ENCODE measurements at regions not wholly inside any gene's neighbourhood (a gene's known extent, or its start where the extent isn't known, plus 50 kb on each side); places are given as distances from the start of the nearest gene placed in this dataset.
"Not testable (repeated sequence)": the region's sequence is repeated elsewhere in the genome, so short reads cannot be mapped to it uniquely, and the experiment has no call there.

GRCh38 chr1:56094168-56094567 lies 485.2 kb downstream of the PLPP3 start:
- Histone ChIP-seq H3K27me3 (no peaks in the 10 kb centered on the region), H3K27ac (no peak overlapping the region), H3K36me3 (no peaks in the 10 kb centered on the region), H3K9me3 (no peaks in the 10 kb centered on the region), H3K4me1 (no peaks in the 10 kb centered on the region), H3K4me3 (no peak overlapping the region)
- TF ChIP-seq CTCF (IDR thresholded peaks at IDR 0.05) (no peak), POLR2A (IDR thresholded peaks at IDR 0.05) (no peak)
- DNase-seq (no peak), ATAC-seq (no peak)
- intact Hi-C loops (cut with DNase I) = no loop called here
- 81% methylated on average over 3 of the region's 3 CpGs for WGBS (ENCODE audit: insufficient coverage, low coverage, low lambda C conversion rate, missing lambda C conversion rate)

- no peak overlapping the region for H3K27ac ChIP-seq
- 17% methylated on average over 1 of the region's 2 CpGs for WGBS (ENCODE audit: insufficient coverage, low coverage, low lambda C conversion rate, missing lambda C conversion rate)
- no peaks in the 10 kb centered on the region for H3K36me3 ChIP-seq
- no peaks in the 10 kb centered on the region for H3K9me3 ChIP-seq
- H3K4me1 ChIP-seq = no peaks in the 10 kb centered on the region
- intact Hi-C loops (cut with DNase I) = no loop called here
- DNase-seq = no peak
- H3K4me3 ChIP-seq = no peak overlapping the region
- TF ChIP-seq CTCF (IDR thresholded peaks at IDR 0.05) (no peak), POLR2A (IDR thresholded peaks at IDR 0.05) (no peak)
- H3K27me3 ChIP-seq = no peaks in the 10 kb centered on the region
- no peak for ATAC-seq
Observed at GRCh38 chr1:56092684-56093570, 486.4 kb downstream of the PLPP3 start.

GRCh38 chr1:56089826-56090225 lies 489.5 kb downstream of the PLPP3 start:
- DNase-seq = not testable (repeated sequence)

GRCh38 chr1:56084246-56084645 lies 495.1 kb downstream of the PLPP3 start:
- TF ChIP-seq POLR2A (IDR thresholded peaks at IDR 0.05) (no peak), CTCF (IDR thresholded peaks at IDR 0.05) (no peak)
- H3K36me3 ChIP-seq = no peaks in the 10 kb centered on the region
- H3K4me3 ChIP-seq = no peak overlapping the region
- H3K27me3 ChIP-seq = no peaks in the 10 kb centered on the region
- no peaks in the 10 kb centered on the region for H3K4me1 ChIP-seq
- WGBS (ENCODE audit: insufficient coverage, low coverage, low lambda C conversion rate, missing lambda C conversion rate) = 88% methylated on average over 1 of the region's 1 CpG
- no peak for ATAC-seq
- intact Hi-C loops (cut with DNase I) = no loop called here
- H3K9me3 ChIP-seq = no peaks in the 10 kb centered on the region
- DNase-seq = no peak
- no peak overlapping the region for H3K27ac ChIP-seq

More at GRCh38 chr1:56089826-56090225, 489.5 kb downstream of the PLPP3 start:
- H3K9me3 ChIP-seq; H3K27ac ChIP-seq; H3K27me3 ChIP-seq; ATAC-seq; H3K36me3 ChIP-seq; intact Hi-C loops (cut with DNase I); H3K4me1 ChIP-seq; H3K4me3 ChIP-seq: not testable (repeated sequence)
- 62% methylated on average over 6 of the region's 17 CpGs for WGBS (ENCODE audit: insufficient coverage, low coverage, low lambda C conversion rate, missing lambda C conversion rate)

GRCh38 chr1:56081736-56082135 lies 497.6 kb downstream of the PLPP3 start:
- TF ChIP-seq POLR2A (IDR thresholded peaks at IDR 0.05) (no peak), CTCF (IDR thresholded peaks at IDR 0.05) (no peak)
- H3K27ac ChIP-seq = no peak overlapping the region
- DNase-seq (no peak), ATAC-seq (no peak)
- intact Hi-C loops (cut with DNase I) = no loop called here
- no peaks in the 10 kb centered on the region for H3K9me3 ChIP-seq
- no peaks in the 10 kb centered on the region for H3K36me3 ChIP-seq
- WGBS (ENCODE audit: insufficient coverage, low coverage, low lambda C conversion rate, missing lambda C conversion rate) = 40% methylated on average over 2 of the region's 2 CpGs
- H3K27me3 ChIP-seq = no peaks in the 10 kb centered on the region
- H3K4me3 ChIP-seq = no peak overlapping the region
- H3K4me1 ChIP-seq = no peaks in the 10 kb centered on the region
